H9 (cell line): ENCODE measurements at regions not wholly inside any gene's neighbourhood (a gene's known extent, or its start where the extent isn't known, plus 50 kb on each side); places are given as distances from the start of the nearest gene placed in this dataset.

ENCODE experiments used
- DNase-seq: peaks from one replicate; pipeline ENCODE4 v3.0.0-alpha.2; 2017
- H2AFZ ChIP-seq: one replicate; pipeline ENCODE4 v1.6.1; 2013; ENCODE audit warnings: mild to moderate bottlenecking, low read length, control low read depth, moderate library complexity
- H2AK5ac ChIP-seq: 2 replicates; pipeline ENCODE4 v1.6.1; 2013; ENCODE audit warnings: low read length, control low read depth, mixed read lengths; ENCODE audit not compliant: insufficient read length
- H2BK120ac ChIP-seq: one replicate; pipeline ENCODE4 v1.6.1; 2013; ENCODE audit warnings: low read depth, mild to moderate bottlenecking, low read length, control low read depth, inconsistent platforms; ENCODE audit not compliant: poor library complexity, severe bottlenecking
- H2BK12ac ChIP-seq: 2 replicates; pipeline ENCODE4 v1.6.1; 2013; ENCODE audit warnings: low read length, control low read depth, mixed read lengths, low read depth; ENCODE audit not compliant: insufficient read length
- H2BK15ac ChIP-seq: 2 replicates; pipeline ENCODE4 v1.6.1; 2013; ENCODE audit warnings: low read depth, low read length, control low read depth
- H2BK20ac ChIP-seq: one replicate; pipeline ENCODE4 v1.6.1; 2013; ENCODE audit warnings: low read depth, mild to moderate bottlenecking, low read length, control low read depth, inconsistent platforms; ENCODE audit not compliant: poor library complexity, severe bottlenecking
- H2BK5ac ChIP-seq: 2 replicates; pipeline ENCODE4 v1.6.1; 2013; ENCODE audit warnings: low read length, control low read depth, mixed read lengths; ENCODE audit not compliant: insufficient read length
- H3K14ac ChIP-seq: 2 replicates; pipeline ENCODE4 v1.6.1; 2013; ENCODE audit warnings: low read length, control low read depth; ENCODE audit not compliant: insufficient read depth
- H3K18ac ChIP-seq: 2 replicates; pipeline ENCODE4 v1.6.1; 2013; ENCODE audit warnings: low read depth, mild to moderate bottlenecking, mixed read lengths, low read length, control low read depth; ENCODE audit not compliant: insufficient read length
- H3K23ac ChIP-seq: 2 replicates; pipeline ENCODE4 v1.6.1; 2013; ENCODE audit warnings: low read length, control low read depth, mixed read lengths, low read depth; ENCODE audit not compliant: insufficient read length
- H3K23me2 ChIP-seq: 2 replicates; pipeline ENCODE4 v1.6.1; 2013; ENCODE audit warnings: low read depth, mild to moderate bottlenecking, mixed read lengths, low read length, control low read depth; ENCODE audit not compliant: insufficient read length, poor library complexity, severe bottlenecking
- H3K27ac ChIP-seq: 2 replicates; pipeline ENCODE4 v1.5.1; 2013; ENCODE audit warnings: low read length, control low read depth, mixed read lengths, low read depth; ENCODE audit not compliant: insufficient read length
- H3K27me3 ChIP-seq: 2 replicates; pipeline ENCODE4 v1.6.1; 2013; ENCODE audit warnings: low read length, control low read depth, inconsistent platforms; ENCODE audit not compliant: insufficient read depth
- H3K4ac ChIP-seq: 2 replicates; pipeline ENCODE4 v1.6.1; 2013; ENCODE audit warnings: low read depth, mild to moderate bottlenecking, control low read depth, inconsistent platforms, low read length, moderate library complexity
- H3K4me1 ChIP-seq: 2 replicates; pipeline ENCODE4 v1.6.1; 2013; ENCODE audit warnings: low read length, control low read depth, inconsistent platforms; ENCODE audit not compliant: insufficient read depth
- H3K4me2 ChIP-seq: 2 replicates; pipeline ENCODE4 v1.6.1; 2013; ENCODE audit warnings: low read length, control low read depth, mixed read lengths; ENCODE audit not compliant: insufficient read length, insufficient read depth
- H3K56ac ChIP-seq: 2 replicates; pipeline ENCODE4 v1.6.1; 2013; ENCODE audit warnings: low read depth, mild to moderate bottlenecking, mixed read lengths, low read length, control low read depth; ENCODE audit not compliant: insufficient read length
- H3K79me1 ChIP-seq: 2 replicates; pipeline ENCODE4 v1.6.1; 2013; ENCODE audit warnings: low read depth, mild to moderate bottlenecking, moderate library complexity, low read length, control low read depth, inconsistent platforms; ENCODE audit not compliant: insufficient read depth, poor library complexity, severe bottlenecking
- H3K79me2 ChIP-seq: 2 replicates; pipeline ENCODE4 v1.6.1; 2013; ENCODE audit warnings: low read length, control low read depth, inconsistent platforms; ENCODE audit not compliant: insufficient read depth
- H3K9ac ChIP-seq: 2 replicates; pipeline ENCODE4 v1.6.1; 2013; ENCODE audit warnings: low read length, control low read depth, mixed read lengths; ENCODE audit not compliant: insufficient read length; ENCODE audit errors: extremely low read depth
- H3K9me3 ChIP-seq: one replicate; pipeline ENCODE4 v1.6.1; 2013; ENCODE audit warnings: low read depth, low read length, inconsistent platforms; ENCODE audit not compliant: control insufficient read depth
- H3T11ph ChIP-seq: one replicate; pipeline ENCODE4 v1.6.1; 2013; ENCODE audit warnings: mild to moderate bottlenecking, low read length, control low read depth, inconsistent platforms
- H4K20me1 ChIP-seq: one replicate; pipeline ENCODE4 v1.6.1; 2013; ENCODE audit not compliant: control insufficient read depth, insufficient read length, insufficient read depth
- H4K5ac ChIP-seq: 2 replicates; pipeline ENCODE4 v1.6.1; 2013; ENCODE audit warnings: low read depth, mild to moderate bottlenecking, mixed read lengths, low read length, control low read depth; ENCODE audit not compliant: insufficient read length
- H4K8ac ChIP-seq: replicated peaks from 2 replicates; pipeline ENCODE4 v1.6.1; 2013; ENCODE audit warnings: low read length, control low read depth, mixed read lengths, low read depth; ENCODE audit not compliant: insufficient read length
- H4K91ac ChIP-seq: 2 replicates; pipeline ENCODE4 v1.6.1; 2013; ENCODE audit warnings: low read depth, mild to moderate bottlenecking, moderate library complexity, mixed read lengths, low read length, control low read depth; ENCODE audit not compliant: insufficient read length
- H3K27ac Mint-ChIP-seq, 3 experiments: 2 replicates in 2 of 3; 3 replicates in 1 of 3; pipeline ENCODE4 v1.8.0; 2020 to 2021; ENCODE audit warnings: mixed read lengths in 3 of 3, mild to moderate bottlenecking in 1 of 3, moderate library complexity in 1 of 3
- H3K27me3 Mint-ChIP-seq: 2 replicates; pipeline ENCODE4 v1.8.0; 2021; ENCODE audit warnings: low read depth, mild to moderate bottlenecking, moderate library complexity, mixed read lengths
- H3K36me3 Mint-ChIP-seq, 3 experiments: 2 replicates in 2 of 3; 3 replicates in 1 of 3; pipeline ENCODE4 v1.8.0; 2020 to 2021; ENCODE audit warnings: low read depth in 3 of 3, mixed read lengths in 3 of 3; ENCODE audit not compliant: insufficient read depth in 1 of 3
- H3K4me1 Mint-ChIP-seq, 2 experiments: 2 replicates each; pipeline ENCODE4 v1.8.0; 2020; ENCODE audit warnings: mixed read lengths in 2 of 2
- H3K4me3 Mint-ChIP-seq, 2 experiments: 2 replicates in 1 of 2; 3 replicates in 1 of 2; pipeline ENCODE4 v1.8.0; 2020 to 2021; ENCODE audit warnings: mild to moderate bottlenecking in 2 of 2, mixed read lengths in 2 of 2, moderate library complexity in 1 of 2
- H3K9me3 Mint-ChIP-seq, 2 experiments: 2 replicates in 1 of 2; 3 replicates in 1 of 2; pipeline ENCODE4 v1.8.0; 2020; ENCODE audit warnings: mild to moderate bottlenecking in 2 of 2, mixed read lengths in 2 of 2, moderate library complexity in 1 of 2
- WGBS: extraction: QIAGEN DNeasy Blood & Tissue Kit; methylation state at CpG from one replicate; pipeline ENCODE4 v1.1.7; 2013; ENCODE audit warnings: missing lambda C conversion rate, low lambda C conversion rate, mixed read lengths; ENCODE audit not compliant: insufficient read length; ENCODE audit errors: extremely low coverage; 5-methylcytosine and 5-hydroxymethylcytosine counted together
- TF ChIP-seq, protein P1 (sequence below): fragments of 200-600 bp; sonication (generic); conservative IDR thresholded peaks from 3 replicates; pipeline ENCODE4 v1.8.0; 2021; ENCODE audit warnings: antibody characterized with exemption, mild to moderate bottlenecking

DNA sequence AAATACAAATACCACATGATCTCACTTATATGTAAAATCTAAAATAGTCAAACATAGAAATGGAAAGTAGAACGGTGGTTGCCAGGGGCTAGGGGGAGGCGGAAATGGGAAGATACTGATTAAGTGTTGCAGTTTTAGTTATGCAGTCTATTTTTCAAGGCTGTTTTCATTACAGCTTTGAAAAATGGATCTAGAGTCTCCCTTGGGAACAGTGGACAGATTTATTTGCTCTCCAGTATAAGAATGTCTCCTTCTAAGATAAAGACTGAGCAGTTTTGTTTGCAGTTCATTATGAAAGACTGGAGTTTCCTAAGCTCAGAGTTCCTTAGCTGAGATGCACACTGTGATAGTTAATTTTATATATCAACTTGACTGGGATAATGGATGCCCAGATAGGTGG, 202.5 kb downstream of the KLHL28 start:
- Histone ChIP-seq H3K4me1 (no peaks in the 10 kb centered on the region), H4K5ac (no peak overlapping the region), H2BK15ac (no peak overlapping the region), H3K79me1 (no peaks in the 10 kb centered on the region), H3K9ac (no peak overlapping the region), H3K14ac (no peak overlapping the region), H2BK120ac (no peak overlapping the region), H3K4ac (no peak overlapping the region), H2AK5ac (no peak overlapping the region), H3K9me3 (no peaks in the 10 kb centered on the region), H2BK5ac (no peak overlapping the region), H3K23ac (no peak overlapping the region), H3K27me3 (no peaks in the 10 kb centered on the region), H3K23me2 (no peaks in the 10 kb centered on the region), H4K91ac (no peak overlapping the region), H4K20me1 (no peaks in the 10 kb centered on the region), H2AFZ (no peak overlapping the region), H3K27ac (no peak overlapping the region), H2BK20ac (no peak overlapping the region), H3K4me2 (no peak overlapping the region), H3T11ph (no peak overlapping the region), H3K56ac (no peak overlapping the region), H3K79me2 (no peaks in the 10 kb centered on the region), H2BK12ac (no peak overlapping the region), H4K8ac (no peak overlapping the region), H3K18ac (no peak overlapping the region)
- WGBS = no CpG with 5 or more reads among the region's 2 CpGs
- H3K36me3 Mint-ChIP-seq = no peaks in the 10 kb centered on the region
- no peak for DNase-seq
- H3K4me1 Mint-ChIP-seq = no peaks in the 10 kb centered on the region
- H3K4me3 Mint-ChIP-seq = no peak overlapping the region
- TF ChIP-seq, protein P1, sequence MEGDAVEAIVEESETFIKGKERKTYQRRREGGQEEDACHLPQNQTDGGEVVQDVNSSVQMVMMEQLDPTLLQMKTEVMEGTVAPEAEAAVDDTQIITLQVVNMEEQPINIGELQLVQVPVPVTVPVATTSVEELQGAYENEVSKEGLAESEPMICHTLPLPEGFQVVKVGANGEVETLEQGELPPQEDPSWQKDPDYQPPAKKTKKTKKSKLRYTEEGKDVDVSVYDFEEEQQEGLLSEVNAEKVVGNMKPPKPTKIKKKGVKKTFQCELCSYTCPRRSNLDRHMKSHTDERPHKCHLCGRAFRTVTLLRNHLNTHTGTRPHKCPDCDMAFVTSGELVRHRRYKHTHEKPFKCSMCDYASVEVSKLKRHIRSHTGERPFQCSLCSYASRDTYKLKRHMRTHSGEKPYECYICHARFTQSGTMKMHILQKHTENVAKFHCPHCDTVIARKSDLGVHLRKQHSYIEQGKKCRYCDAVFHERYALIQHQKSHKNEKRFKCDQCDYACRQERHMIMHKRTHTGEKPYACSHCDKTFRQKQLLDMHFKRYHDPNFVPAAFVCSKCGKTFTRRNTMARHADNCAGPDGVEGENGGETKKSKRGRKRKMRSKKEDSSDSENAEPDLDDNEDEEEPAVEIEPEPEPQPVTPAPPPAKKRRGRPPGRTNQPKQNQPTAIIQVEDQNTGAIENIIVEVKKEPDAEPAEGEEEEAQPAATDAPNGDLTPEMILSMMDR = no peak
- H3K9me3 Mint-ChIP-seq = no peaks in the 10 kb centered on the region
- H3K27ac Mint-ChIP-seq = no peak overlapping the region
- H3K27me3 Mint-ChIP-seq = no peaks in the 10 kb centered on the region
